Pons (tissue), 1 donor: ENCODE measurements at regions not wholly inside any gene's neighbourhood (a gene's known extent, or its start where the extent isn't known, plus 50 kb on each side); places are given as distances from the start of the nearest gene placed in this dataset.

Source experiments
- DNase-seq: peaks from one replicate; pipeline ENCODE4 v3.0.0-alpha.2; 2016; ENCODE audit warnings: low spot score

DNA sequence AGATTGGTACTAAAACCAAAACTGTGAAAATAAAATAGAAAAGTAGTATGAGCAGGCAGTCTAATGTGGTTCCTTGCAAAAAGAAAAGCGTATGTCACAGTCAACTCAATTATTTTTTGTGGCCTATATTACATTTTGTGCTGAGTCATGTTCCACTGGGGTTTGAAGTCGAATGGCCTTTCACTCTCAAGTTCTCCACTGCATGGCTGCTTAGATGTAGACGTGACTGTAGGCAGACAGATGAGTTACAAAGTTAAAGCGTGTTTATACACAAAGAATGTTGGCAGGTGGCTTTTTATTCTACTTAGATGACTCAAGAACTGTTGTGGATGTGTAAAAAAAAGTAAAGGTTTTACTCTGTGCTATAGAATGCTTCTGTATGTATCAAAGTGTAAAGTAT, 133.9 kb downstream of the SLITRK6 start:
- DNase-seq, result no peak

- no peak for DNase-seq
Observed at GRCh38 chr13:85663856-85664255, 135.4 kb downstream of the SLITRK6 start.

DNA sequence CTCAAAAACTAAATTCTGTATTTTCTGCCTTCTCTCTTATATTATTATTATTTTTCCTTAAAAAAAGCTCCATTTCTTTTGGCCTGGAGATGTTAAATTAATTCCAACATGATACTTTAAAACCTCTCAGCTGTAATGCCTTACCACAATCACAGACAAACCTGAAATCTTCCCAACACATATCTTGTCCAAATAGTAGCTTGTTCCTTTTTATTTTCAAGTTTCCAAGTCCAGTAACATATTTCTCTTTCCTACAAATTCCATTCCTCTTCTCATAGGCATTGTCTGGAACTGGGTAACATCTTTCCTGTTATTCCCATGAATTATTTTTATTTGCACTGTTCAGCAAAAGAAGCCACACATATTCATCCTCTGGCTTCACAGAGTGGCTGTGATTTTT, 137.0 kb downstream of the SLITRK6 start:
- DNase-seq, result no peak

DNA sequence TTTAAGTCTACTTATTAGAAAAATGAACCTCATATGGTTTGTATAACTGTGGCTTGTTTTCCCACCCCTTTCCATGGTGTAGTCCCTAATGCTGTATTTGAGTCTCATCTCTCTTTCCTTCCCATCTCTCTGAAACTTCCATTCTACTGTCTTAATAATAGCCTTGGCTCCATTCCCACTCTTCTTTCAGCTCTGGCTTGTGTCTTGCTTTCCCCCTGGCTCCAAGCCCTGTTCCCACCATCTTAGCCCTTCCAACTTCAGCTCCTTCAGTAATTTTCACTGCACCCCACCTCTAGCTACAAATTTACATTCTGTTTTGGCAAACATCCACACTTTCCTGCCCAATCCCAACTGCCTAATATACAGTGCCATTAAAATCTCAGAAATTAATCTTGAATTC, 137.5 kb downstream of the SLITRK6 start:
- DNase-seq, result no peak

DNA sequence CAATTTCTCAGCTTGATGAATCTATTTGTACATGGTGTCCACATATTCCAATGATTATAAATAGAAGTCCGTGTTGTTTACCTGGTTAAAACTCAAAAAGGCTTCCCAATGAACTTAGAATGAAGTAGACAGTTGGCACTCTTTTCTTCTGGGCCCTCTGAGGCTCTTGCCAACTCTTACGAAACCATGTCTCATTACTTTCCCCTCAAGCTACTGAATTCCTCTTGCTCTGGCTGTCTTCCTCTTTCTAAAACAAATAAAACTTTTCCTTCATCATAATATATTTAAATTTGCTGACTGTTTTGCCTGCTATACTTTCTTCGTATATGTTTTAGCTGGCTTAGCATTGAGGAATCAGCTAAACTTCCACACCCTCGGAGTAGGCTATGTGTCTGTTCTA, 139.7 kb downstream of the SLITRK6 start:
- DNase-seq, result no peak

GRCh38 chr13:85657942-85658341, 141.3 kb downstream of the SLITRK6 start:
- DNase-seq, result no peak

DNA sequence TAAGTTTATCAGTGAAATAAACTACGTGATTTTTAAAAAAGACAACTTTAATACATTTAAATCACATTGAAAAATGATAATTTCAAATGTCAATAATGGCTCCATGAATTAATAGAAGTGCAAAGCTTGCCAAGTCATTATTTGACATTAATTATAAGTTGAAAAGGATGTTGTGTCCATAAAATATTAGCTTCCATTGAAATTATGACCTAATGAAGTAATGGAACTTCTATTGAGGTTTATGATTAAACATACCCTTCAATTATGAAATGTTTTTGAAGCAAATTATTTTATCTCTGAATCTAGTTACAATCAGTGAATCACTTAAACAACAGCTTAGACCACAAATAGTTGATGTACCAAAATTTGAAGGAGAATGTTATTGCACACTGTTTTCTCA, 144.2 kb downstream of the SLITRK6 start:
- DNase-seq, result no peak

GRCh38 chr13:85654227-85654626, 145.0 kb downstream of the SLITRK6 start:
- DNase-seq, result no peak

DNA sequence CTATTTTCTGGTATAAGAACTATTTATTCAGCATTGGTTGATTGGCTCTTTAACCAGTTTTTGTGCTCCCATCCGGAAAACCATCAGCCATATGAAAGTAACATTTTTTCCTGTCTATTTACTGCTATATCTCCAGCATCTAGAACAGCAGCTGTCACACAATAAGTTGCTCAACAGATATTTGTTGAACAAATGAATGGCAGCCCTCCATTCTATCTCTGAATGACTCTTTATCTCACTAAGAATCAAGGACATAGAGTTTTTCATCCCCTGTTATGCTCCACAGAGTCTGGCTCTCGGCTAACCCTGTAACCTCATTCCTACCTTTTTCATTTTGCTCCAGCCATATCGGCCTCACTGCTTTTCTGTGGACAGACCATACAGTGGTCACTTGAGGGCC, 145.5 kb downstream of the SLITRK6 start:
- DNase-seq, result no peak

DNA sequence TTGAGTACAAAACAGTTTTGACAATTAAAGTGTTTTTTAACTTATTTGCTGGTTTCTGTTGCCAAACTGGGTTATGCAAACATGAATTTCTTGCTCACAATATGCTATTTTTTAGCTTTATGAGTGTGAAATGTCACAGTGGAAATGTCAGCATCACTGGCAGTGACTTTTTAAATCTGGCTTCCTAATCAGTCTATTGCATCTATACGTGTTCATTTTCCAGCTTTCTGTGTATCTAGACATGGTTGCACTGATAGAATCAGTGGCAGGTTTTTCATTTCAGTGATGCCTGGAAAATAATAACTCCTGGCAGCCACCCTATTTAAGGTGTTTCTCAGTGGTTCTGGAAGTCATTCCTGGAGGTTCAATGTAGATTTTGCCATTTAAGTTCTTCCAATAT, 146.7 kb downstream of the SLITRK6 start:
- DNase-seq, result no peak

GRCh38 chr13:85651440-85651839, 147.8 kb downstream of the SLITRK6 start:
- DNase-seq, result no peak

DNA sequence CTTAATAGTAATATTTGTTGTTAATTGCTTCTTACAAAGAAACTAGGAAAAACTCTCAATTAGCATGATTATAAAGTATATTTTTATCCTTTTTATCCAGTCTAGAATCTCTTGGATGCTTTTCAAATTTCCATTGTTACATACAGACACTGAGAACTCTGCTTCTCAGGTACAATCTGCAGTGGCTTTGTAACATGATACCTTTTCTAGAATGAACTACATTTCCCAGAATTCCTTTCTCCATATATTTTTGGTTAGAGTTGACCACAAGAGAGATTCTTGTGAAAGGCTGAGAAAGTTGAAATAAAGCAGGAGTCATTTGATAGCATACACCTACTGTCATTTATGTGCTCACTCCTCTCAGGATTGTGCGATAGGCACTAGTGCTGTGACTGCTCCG, 148.6 kb downstream of the SLITRK6 start:
- DNase-seq, result no peak

GRCh38 chr13:85640727-85641126, 158.5 kb downstream of the SLITRK6 start:
- DNase-seq, result no peak

DNA sequence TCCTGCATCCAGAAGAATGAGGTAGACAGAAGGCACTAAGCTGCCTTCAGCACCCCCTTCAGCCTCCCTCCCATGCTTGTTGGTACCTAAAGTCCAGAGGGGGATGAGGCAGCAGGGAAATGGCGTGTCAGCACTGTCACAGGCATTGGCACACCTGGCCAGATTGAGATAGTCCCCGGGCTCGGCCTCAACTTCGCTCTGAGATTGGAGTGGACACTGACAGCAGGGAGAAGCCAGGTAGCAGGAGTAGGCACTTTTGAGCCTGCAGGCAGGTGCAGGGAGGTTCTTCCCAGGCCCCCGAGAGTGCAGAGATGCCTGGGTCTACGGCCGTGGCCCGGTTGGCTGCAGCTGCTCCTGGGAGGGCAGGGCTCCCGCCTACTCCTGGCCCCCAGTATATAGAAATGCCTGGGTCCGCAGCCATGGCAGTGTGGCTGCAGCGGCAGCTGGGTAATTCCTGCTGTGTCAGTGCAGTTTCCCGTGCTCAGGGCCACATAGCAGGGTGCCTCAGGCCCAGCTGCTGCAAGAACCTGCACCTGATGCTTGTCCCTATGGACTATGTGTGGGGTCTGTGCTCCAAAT, 160.3 kb downstream of the SLITRK6 start:
- no peak for DNase-seq

GRCh38 chr13:85638265-85638664, 161.0 kb downstream of the SLITRK6 start:
- DNase-seq, result no peak

DNA sequence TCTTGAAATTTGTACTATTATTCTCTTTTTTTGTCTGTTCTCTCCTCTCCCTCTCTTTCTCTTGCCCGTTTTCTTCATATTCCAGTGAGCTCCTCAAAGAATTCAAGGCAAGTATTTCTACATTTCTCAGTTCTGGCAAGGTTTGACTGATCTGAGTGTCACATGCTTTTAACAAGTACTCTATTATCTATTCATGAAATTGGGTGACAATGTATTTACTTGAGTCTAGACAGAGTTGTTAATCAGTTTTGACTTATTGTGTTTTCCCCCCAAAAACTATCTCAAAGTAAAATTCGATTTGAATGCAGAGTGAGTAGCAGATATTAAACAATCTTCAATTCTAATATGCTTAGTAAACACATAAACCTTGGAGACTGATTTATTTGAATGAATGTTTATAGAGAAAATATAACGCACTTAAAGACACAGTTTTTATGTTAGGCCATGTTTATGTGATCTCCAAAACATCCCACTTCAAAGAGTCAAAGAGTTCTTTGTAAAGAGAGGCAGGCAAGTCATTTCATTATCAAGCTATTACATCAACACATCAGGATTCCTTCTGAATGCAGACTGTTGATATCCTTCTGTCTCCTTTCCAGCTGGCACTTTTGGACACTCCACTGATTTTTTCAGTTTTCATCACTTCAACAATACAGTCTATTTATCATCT, 166.6 kb downstream of the SLITRK6 start:
- DNase-seq, result peak; percentile 69

DNA sequence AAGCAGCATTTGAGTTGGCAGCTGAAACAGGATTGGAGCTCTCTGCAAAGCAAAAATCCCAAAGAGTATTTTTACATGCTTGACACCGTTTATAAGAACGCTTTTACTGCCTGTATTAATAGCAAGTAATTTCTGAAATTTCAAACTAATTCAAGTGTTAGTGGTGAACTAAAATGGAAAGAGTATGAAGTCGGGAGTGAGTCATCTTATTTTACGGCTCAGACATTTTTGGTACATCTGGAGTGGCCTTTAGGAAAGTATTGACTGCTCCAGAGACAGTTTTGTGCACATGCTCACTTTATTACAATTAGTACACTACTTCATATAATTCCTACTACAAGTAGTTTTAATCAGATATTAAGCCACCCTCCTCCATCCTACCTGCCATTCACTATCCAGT, 167.4 kb downstream of the SLITRK6 start:
- no peak for DNase-seq

- no peak for DNase-seq
Observed at GRCh38 chr13:85626603-85627002, 172.6 kb downstream of the SLITRK6 start.

DNA sequence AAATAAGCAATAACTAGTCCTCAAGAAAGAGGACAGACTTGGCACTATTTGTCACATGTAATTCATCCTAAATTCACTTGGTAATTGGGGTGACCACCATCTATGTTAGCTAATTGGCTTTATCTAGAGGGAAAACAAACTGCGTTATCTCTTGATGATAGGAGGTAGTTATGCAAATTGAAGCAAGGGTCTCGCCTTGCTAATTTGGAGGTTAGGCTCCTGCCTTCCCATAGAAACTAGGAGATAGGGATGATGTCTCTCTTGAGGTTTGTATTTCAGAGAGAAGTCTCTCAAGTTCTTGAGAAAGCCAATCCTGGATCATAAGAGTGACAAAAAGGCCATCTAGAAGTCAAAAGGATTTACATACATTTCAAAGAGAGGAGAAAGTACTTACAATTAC, 179.9 kb downstream of the SLITRK6 start:
- DNase-seq, result no peak

GRCh38 chr13:85618521-85618920, 180.7 kb downstream of the SLITRK6 start:
- no peak for DNase-seq

- no peak for DNase-seq
Observed at GRCh38 chr13:85616275-85616674, 182.9 kb downstream of the SLITRK6 start.

DNA sequence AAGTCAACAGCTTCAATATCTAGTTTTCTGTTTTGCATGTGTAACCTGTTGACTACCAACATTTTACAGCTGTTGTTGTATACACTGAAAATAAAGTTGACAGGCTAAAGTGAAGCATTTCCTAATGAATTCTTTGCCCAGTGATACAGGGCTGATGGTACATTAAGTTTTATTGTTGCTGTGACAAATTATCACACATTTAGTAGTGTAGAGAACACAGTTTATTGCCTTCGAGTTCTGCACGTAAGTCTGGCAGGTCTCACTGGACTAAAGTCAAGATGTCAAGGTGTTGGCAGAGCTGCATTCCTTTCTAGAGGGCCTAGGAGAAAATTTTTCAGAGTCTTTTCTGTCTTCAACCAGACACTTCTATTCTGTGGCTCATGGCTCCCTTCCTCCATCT, 184.2 kb downstream of the SLITRK6 start:
- DNase-seq, result no peak

DNA sequence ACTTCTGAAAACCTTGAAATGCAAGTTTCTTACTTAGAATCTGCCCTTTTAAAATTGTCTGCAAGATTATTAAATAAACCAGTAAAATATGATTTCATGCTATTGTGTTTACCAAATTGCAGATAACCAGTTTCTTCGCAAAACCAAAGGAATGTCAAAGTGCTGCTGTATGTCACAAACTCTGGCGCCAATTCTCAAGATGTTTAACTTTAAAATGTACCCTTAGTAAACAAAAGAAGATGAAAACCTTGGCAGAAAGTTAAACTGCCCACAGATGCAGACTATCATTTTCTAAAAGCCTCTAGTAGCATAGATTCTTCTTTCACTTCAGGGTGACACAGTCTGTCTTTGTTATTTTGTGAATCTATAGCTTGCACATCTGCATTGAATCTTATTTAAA, 189.2 kb downstream of the SLITRK6 start:
- no peak for DNase-seq

- DNase-seq, result no peak
Observed at GRCh38 chr13:85608255-85608829, 190.9 kb downstream of the SLITRK6 start.
